HG03378 (cell line): ENCODE measurements at regions not wholly inside any gene's neighbourhood (a gene's known extent, or its start where the extent isn't known, plus 50 kb on each side); places are given as distances from the start of the nearest gene placed in this dataset.
A peak's percentile ranks its signal among the peaks of the same experiment; 100 is the strongest.

Source experiments
- ATAC-seq: cut with Tn5 transposase; IDR thresholded peaks from one replicate; pipeline ENCODE4 v1.9.1; 2021; ENCODE audit warnings: mild to moderate bottlenecking, moderate library complexity; ENCODE audit not compliant: unreplicated experiment

- ATAC-seq = no peak
These were observed 586.6 kb downstream of the INHBA start for GRCh38 chr7:41116337-41116736.

GRCh38 chr7:41114691-41115090 lies 588.2 kb downstream of the INHBA start:
- no peak for ATAC-seq

DNA sequence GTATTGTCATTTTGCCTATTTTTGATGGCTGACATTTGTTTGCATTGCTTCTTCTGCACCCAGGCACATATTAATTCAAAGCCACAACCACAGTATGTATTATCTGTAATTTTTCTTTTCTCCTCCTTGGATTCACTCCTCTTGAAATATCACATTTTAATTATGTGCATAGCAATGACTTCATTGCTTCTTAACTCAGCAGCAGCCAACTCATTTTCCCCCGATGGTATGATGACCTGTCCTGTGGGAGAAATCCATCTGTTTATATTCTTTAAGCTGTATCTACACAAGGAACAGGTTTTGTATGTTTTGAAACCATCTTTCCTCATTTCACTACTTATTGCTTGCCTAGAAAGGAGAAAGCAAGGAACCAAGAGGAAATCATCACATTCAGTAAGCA lies 588.8 kb downstream of the INHBA start:
- ATAC-seq = no peak

GRCh38 chr7:41113719-41114118 lies 589.2 kb downstream of the INHBA start:
- no peak for ATAC-seq

DNA sequence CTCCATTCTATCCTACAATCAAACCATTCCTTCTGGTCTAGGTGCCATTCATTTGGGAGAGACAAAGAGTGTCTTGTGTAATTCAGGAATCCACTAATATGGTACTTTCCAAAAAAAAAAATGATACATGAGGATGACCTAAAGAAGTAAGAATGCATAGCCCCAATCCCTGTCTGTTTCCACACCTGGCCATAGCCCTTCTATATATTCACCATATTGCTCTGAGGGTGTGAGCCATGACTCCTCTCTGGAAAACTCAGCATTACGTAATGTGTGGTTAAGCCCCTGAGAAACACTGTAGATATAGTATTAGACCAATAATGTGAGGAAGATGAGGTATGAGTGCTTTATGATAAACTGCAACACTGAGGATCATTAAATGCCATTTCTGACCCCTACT lies 592.7 kb downstream of the INHBA start:
- ATAC-seq = no peak

DNA sequence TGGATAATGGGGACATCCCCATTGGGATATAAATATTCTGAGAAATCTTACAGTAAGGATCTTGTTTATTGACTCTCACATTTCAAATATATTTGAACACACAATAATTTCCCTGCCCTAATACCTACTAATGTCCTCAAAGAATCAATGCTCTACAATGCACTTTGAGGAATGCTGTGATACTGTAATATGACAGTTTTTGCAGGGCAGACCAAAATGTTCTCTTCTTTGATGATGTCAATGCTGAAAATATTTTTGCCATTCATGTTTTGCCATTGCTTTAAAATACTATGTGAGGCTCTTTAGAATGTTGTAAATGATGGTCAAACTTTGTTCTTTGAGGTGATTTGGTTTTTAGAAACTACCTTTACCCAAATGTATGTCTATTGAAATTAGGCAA lies 594.1 kb downstream of the INHBA start:
- ATAC-seq = no peak

DNA sequence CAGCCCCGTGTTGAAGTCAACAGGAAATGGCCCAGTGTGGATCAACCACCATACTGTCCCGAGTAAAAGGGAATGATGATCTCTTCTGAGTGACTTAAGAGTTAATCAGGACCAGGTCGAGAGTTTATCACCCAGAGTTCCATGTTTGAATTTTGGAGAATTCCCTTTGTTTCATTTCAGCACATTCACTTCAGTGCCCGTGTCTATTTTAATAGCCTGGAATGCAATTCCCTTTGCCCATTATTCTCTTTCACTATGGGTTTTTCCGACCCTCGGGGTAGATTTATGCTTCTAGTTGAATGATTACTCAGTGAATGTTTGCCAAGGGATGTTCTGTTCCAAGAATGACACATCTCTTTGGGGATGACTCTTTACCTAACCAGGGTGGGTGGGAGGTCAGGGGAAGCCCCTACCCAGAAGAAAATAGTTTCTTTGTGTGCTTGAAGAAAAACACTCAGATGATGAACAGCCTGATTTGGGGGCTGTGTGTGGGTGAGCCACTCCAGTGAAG lies 594.9 kb downstream of the INHBA start:
- ATAC-seq = no peak

DNA sequence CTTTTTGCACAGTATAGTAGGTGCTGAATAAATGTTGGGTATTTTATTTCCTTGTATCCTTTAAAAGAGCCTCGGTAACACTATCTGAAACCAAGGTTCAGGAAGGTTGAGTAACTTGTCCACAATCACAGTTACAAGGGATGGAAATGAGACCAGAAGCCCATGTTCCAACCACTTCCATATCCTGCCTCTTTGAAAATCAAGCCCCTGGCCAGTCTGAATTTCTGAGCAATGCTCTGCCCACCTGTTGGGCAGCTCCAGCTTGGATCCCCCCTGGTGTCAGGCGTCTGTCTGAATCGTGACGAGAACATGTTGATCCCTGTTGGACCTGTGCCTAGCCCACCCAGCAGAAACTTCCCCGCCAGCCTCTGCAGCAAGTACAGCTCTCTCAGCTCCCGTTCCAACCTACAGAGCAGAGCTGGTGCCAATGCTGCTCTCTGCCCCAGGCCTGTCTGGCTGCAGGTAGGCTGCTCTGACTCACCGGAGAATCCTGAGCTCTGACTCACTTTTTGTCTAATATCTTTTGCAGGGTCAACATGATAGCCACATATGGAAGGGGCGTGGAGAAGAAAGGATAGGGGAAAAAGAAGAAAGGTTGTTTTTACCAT lies 595.5 kb downstream of the INHBA start:
- ATAC-seq = no peak

DNA sequence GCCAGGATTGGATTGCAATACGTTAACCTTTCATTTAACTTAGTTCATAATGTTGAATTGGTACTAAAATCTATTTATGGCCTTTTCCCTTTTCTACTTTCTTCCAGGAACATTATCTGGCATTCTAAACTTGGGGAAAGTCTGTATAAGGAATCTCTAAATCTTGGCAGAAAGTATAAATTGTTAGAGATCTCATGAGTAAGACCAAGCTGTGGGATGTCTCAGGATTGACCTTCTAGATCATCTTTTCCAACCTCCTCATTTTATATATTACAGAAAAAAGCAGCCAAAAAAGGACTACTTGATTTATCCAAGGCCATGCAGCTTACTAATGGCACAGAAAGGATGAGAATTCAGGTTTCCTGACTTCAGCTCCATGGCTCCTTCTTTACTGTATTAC lies 598.3 kb downstream of the INHBA start:
- ATAC-seq = no peak

DNA sequence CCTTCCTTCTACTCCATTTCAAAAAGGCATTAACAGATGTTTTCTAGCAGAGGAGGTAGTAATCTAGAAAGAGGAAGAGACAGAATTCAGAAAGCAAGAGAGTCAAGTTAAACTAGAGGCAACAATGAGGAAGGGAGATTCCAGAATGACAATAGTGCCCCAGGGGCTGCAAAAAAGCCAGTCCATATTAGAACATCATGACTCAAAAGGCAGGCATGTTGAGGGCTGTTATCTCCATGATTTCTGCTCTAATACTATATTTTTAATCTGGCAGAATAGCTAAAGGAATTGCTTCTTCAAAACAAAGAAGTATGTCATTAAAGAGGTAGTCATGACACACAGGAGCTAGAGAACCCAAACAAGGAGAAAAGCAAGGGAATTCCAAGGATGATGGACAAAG lies 599.6 kb downstream of the INHBA start:
- peak; percentile 82 for ATAC-seq

GRCh38 chr7:41098846-41099245 lies 604.0 kb downstream of the INHBA start:
- no peak for ATAC-seq

GRCh38 chr7:41098402-41098801 lies 604.5 kb downstream of the INHBA start:
- ATAC-seq = no peak

DNA sequence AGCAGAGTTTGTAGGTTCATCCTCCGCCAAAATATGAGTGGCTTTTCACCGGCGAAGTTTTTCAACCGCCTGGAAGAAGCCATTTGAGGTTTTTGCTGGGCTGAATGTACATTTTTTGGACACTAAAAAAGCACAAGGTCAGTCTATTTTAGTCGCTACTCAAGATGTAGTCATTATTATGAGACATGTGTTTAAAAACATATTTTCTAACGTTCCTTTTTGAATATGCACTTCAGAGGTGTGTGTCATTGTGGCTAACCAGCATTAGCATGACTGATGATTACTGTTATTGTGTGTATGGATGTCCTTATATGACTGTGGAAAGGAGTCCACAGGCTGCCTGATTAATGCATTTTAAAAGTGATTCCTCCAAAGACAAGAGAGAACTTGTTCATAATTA lies 605.4 kb downstream of the INHBA start:
- ATAC-seq = no peak

DNA sequence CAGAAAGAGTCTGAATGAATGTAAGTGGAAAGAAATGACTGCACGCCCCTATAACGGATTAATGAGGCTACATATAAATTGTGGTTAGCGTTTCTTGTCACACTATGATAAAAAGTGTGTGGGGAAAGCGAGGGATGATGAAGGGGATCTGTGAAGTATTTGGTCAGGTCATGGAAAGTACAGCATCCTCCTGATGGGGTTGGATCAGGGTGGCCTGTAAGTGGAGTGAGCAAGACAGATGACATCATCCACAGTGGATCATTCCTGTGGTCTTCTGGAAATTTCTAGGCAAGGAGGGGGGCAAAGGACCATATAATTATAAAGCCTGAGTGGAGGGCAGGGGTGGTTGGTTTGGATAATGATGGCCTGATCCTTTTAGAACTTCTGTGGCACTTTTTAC lies 606.0 kb downstream of the INHBA start:
- ATAC-seq = no peak

DNA sequence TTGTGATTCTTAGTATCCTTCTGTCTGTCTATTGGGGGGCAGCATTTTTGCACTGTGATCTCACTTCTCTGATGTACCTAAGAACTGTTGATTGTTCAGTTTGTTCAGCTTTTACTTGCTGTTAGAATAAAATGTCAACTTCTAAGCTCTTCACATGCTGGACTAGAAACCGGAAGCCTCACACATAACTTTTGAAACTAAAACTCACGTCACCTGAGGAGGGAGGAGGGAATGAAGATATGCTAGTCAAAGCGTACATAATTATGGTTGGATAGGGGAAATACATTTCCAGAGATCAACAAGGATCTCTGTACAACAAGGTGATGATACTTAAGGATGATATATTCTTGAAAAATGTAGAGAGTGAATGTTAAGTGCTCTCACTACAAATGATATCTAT lies 609.7 kb downstream of the INHBA start:
- ATAC-seq = no peak

DNA sequence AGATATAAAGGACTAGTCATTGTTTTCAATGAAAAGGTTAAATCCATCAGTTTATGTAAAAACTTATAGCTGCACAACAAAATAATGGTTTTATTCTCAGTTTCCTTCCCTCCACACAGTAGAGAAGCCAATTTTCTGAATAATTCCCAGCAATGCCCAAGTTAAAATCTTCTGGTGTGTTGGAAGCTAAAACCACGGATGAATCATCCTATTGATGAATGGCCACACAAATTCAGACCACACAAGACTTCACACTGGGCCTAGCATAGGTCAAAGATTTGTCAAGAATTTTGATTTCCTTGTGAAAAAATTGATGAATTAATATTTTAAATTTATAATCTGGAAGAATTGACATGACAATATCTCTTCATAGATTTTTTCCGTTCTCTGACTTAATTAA lies 617.6 kb downstream of the INHBA start:
- no peak for ATAC-seq

GRCh38 chr7:41084381-41084780 lies 618.5 kb downstream of the INHBA start:
- no peak for ATAC-seq

GRCh38 chr7:41069635-41070034 lies 633.3 kb downstream of the INHBA start:
- no peak for ATAC-seq

DNA sequence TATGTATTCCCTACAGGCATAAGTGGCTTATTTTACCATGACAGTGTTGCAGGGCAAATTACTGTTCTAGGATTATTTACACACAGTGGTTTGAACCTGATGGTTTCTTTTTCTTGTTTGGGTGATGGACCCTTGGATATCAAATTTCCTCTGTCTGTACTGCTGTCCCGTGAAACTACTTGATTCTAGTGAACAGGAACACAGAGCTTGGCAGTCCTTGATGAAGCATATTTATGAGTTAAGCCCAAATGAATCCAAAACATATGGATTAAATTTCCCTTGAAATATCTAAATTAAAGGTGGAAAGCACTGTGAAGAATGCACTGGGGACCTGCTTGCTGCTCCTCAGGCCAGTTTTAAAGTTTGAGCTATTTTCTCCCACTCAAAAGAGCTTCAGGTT lies 635.3 kb downstream of the INHBA start:
- no peak for ATAC-seq

GRCh38 chr7:41065663-41066062 lies 637.2 kb downstream of the INHBA start:
- no peak for ATAC-seq

GRCh38 chr7:41063116-41063515 lies 639.8 kb downstream of the INHBA start:
- no peak for ATAC-seq

- no peak for ATAC-seq
These were observed 642.1 kb downstream of the INHBA start for GRCh38 chr7:41060796-41061195.

GRCh38 chr7:41059796-41060195 lies 643.1 kb downstream of the INHBA start:
- no peak for ATAC-seq
